Body of pancreas (tissue), 4 donors: ENCODE measurements at regions not wholly inside any gene's neighbourhood (a gene's known extent, or its start where the extent isn't known, plus 50 kb on each side); places are given as distances from the start of the nearest gene placed in this dataset.

ENCODE experiments used
- ATAC-seq: fragments of 150-250 bp; one replicate; pipeline ENCODE4 v1.9.1; 2016
- DNase-seq, 4 donors: peaks; one replicate each; pipeline ENCODE4 v3.0.0-alpha.2; 2019
- H3K27ac ChIP-seq, 4 donors: fragments of 200-600 bp; sonication (generic); 1 replicate in 3 of 4; 2 replicates in 1 of 4; pipeline versions ENCODE4 v1.5.1 to v1.6.1; 2016 to 2019; ENCODE audit warnings: mild to moderate bottlenecking in 1 of 4, mixed read lengths in 1 of 4, moderate library complexity in 1 of 4
- H3K27me3 ChIP-seq, 2 donors: fragments of 200-600 bp; sonication (generic); one replicate each; pipeline ENCODE4 v1.6.0; 2016; ENCODE audit warnings: mild to moderate bottlenecking in 1 of 2
- H3K36me3 ChIP-seq, 2 donors: fragments of 200-600 bp; sonication (generic); replicated peaks in 1 of 2; 2 replicates each; pipeline ENCODE4 v1.5.1; 2016; ENCODE audit warnings: low read depth in 2 of 2; ENCODE audit not compliant: insufficient read depth in 1 of 2
- H3K4me1 ChIP-seq: fragments of 200-600 bp; sonication (generic); one replicate; pipeline ENCODE4 v1.6.0; 2016
- H3K4me3 ChIP-seq, 2 donors: fragments of 200-600 bp; sonication (generic); 1 replicate in 1 of 2; 2 replicates in 1 of 2; pipeline ENCODE4 v1.5.1; 2016 to 2019
- H3K9me3 ChIP-seq, 3 donors: fragments of 200-600 bp; sonication (generic); 1 replicate in 2 of 3; 2 replicates in 1 of 3; pipeline ENCODE4 v1.5.1; 2016
- POLR2A ChIP-seq, 3 donors: fragments of 450-650 bp; IDR thresholded peaks; one replicate each; pipeline ENCODE4 v1.6.1; 2016; ENCODE audit warnings: antibody characterized with exemption in 3 of 3, mild to moderate bottlenecking in 2 of 3
- WGBS, 2 donors: methylation state at CpG; one replicate each; pipeline ENCODE4 v1.1.5; 2017; 5-methylcytosine and 5-hydroxymethylcytosine counted together
- intact Hi-C: fragments of 100-400 bp; cut with DNase I; formaldehyde crosslinking; loops from one replicate; pipeline ENCODE4 v1.15.1; 2023
- TF ChIP-seq, protein P1 (sequence below), 7 experiments: fragments of 450-650 bp in 4 of 7; fragments of 200-600 bp in 3 of 7; sonication (generic) in 3 of 7; IDR thresholded peaks; one replicate each; pipeline ENCODE4 v1.5.1; 2016 to 2019; ENCODE audit warnings: antibody characterized with exemption in 7 of 7

DNA sequence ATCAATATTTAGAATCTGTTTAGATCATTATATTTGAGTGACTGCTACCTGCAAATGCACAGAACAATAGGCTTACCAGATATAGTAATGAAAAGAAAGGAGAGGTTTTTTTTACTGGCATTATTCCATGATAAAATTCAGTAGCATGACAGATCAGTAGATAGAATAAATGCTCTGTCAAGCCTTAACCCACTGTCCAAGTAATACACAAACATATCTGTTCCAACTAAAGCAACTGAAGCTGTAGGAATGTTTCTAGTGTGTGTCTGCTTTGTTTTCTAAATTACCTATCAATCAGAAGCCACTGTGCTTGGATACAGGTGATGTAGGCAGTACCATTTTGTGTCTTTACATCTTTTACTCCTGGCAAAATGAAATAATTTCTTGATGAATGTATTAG lies 604.6 kb downstream of the PCDH7 start:
- DNase-seq: no peak
- intact Hi-C loops: no loop called here
- Histone ChIP-seq H3K36me3 (no peaks in the 10 kb centered on the region), H3K4me3 (no peak overlapping the region), H3K27ac (no peak overlapping the region), H3K4me1 (no peaks in the 10 kb centered on the region), H3K27me3 (no peaks in the 10 kb centered on the region), H3K9me3 (no peaks in the 10 kb centered on the region)
- no peak for ATAC-seq
- TF ChIP-seq, protein P1, sequence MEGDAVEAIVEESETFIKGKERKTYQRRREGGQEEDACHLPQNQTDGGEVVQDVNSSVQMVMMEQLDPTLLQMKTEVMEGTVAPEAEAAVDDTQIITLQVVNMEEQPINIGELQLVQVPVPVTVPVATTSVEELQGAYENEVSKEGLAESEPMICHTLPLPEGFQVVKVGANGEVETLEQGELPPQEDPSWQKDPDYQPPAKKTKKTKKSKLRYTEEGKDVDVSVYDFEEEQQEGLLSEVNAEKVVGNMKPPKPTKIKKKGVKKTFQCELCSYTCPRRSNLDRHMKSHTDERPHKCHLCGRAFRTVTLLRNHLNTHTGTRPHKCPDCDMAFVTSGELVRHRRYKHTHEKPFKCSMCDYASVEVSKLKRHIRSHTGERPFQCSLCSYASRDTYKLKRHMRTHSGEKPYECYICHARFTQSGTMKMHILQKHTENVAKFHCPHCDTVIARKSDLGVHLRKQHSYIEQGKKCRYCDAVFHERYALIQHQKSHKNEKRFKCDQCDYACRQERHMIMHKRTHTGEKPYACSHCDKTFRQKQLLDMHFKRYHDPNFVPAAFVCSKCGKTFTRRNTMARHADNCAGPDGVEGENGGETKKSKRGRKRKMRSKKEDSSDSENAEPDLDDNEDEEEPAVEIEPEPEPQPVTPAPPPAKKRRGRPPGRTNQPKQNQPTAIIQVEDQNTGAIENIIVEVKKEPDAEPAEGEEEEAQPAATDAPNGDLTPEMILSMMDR (IDR thresholded peaks at IDR 0.05): no peak
- TF ChIP-seq POLR2A (IDR thresholded peaks at IDR 0.05): no peak

DNA sequence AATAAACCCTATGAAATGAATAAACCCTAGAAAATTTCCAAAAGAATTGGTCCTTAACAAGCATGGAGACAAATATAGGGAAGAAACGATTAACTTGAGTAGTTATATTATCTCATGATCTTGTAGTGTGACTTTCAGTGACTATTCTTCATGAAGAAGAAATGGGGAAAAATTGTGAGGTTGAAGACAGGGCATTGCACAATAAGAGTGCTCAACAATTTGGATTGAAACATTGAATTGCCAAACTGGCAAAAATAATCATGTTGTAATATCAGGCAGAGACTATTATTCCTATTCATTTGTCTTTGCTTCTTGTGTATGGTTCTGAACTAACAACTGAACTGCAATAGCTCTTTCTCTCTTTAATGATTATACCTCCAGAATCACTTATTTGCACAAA lies 605.1 kb downstream of the PCDH7 start:
- no peaks in the 10 kb centered on the region for H3K27me3 ChIP-seq
- DNase-seq (no peak), ATAC-seq (no peak)
- H3K4me3 ChIP-seq: no peak overlapping the region
- TF ChIP-seq POLR2A (IDR thresholded peaks at IDR 0.05): no peak
- TF ChIP-seq, protein P1 (IDR thresholded peaks at IDR 0.05): no peak
- H3K9me3 ChIP-seq: no peaks in the 10 kb centered on the region
- H3K27ac ChIP-seq: no peak overlapping the region
- no peaks in the 10 kb centered on the region for H3K4me1 ChIP-seq
- intact Hi-C loops: no loop called here
- H3K36me3 ChIP-seq: no peaks in the 10 kb centered on the region
- 39 to 50% methylated on average over 1 of the region's 1 CpG for WGBS, 2 donors

DNA sequence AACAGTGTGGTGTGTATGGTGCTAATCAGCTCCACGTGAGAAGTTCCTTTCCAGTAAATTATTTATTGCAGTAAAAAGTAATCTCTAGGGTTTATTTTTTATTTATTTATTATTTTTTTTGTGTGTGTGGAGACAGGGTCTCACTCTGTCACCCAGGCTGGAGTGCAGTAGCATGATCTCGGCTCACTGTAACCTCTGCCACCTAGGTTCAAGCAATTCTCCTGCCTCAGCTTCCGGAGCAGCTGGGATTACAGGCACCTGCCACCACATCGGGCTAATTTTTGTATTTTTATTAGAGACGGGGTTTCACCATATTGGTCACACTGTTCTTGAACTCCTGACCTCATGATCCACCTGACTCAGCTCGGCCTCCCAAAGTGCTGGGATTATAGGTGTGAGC lies 606.9 kb downstream of the PCDH7 start:
- Histone ChIP-seq H3K27ac (no peak overlapping the region), H3K27me3 (no peaks in the 10 kb centered on the region), H3K9me3 (no peaks in the 10 kb centered on the region), H3K4me3 (no peak overlapping the region), H3K36me3 (no peaks in the 10 kb centered on the region), H3K4me1 (no peaks in the 10 kb centered on the region)
- no peak for DNase-seq
- no peak for TF ChIP-seq POLR2A (IDR thresholded peaks at IDR 0.05)
- TF ChIP-seq, protein P1 (IDR thresholded peaks at IDR 0.05): no peak
- intact Hi-C loops: no loop called here
- no peak for ATAC-seq
- WGBS, 2 donors: 61 to 67% methylated on average over 6 of the region's 6 CpGs

DNA sequence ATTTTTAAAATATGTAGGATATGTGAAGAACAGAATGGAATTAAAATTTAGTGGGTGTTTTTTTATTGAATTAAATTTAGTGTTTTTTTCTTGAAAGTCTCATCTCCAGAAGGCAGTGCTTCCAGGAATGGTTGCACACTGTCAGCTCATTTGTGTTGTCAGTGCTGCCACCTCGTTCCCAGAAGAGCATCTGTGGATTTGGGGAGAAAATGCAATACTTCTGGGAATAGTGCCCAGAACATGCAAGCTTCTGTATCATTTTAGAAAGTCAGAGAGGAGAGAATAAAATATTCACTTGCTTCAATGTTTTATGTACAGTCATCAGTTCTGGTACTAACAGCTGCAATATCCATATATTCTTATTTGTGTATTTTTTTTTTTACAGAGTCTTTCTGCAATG lies 608.8 kb downstream of the PCDH7 start:
- no peak for ATAC-seq
- H3K27ac ChIP-seq: no peak overlapping the region
- H3K4me1 ChIP-seq: no peaks in the 10 kb centered on the region
- WGBS, 2 donors: 37 to 39% methylated on average over 1 of the region's 1 CpG
- H3K4me3 ChIP-seq: no peak overlapping the region
- H3K36me3 ChIP-seq: no peaks in the 10 kb centered on the region
- intact Hi-C loops: no loop called here
- no peak for TF ChIP-seq POLR2A (IDR thresholded peaks at IDR 0.05)
- TF ChIP-seq, protein P1 (IDR thresholded peaks at IDR 0.05): no peak
- no peaks in the 10 kb centered on the region for H3K9me3 ChIP-seq
- no peak for DNase-seq
- no peaks in the 10 kb centered on the region for H3K27me3 ChIP-seq

DNA sequence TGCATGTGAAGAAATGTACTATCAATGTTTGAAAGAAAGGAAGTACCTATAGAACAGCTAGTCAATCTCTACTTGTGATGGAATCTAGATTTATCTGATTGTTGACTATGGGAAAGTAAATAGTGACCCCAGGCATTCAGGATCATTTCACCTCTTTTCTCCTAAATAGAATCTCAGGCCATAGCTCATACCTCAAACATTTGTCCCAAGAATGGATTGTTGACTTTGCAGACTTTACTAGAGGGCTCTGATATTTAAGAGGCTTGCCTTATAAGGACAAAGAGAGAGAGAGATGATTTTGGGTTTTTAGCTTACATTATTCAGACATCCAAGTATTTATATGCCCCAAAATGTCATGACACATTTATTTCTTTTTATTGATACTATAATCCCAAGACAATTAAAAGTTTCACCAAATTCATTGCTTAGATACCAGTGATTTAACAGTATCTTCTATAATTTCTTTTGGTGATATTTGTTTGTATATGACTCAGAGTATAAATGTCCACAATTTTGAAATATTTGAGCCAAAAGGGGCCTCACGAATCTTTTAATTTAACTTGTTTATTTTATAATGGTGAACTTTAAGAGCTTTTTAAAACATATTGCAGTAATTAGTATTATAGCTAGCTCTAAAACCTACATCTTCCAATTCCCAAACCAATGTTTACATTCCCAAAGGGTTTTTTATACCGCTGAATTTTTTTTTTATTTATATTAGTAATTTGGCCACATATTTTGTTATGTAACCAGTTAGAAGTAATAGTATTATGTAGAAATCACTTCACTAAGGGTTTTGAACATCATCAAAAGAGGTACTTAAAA lies 614.1 kb downstream of the PCDH7 start:
- H3K27me3 ChIP-seq: no peaks in the 10 kb centered on the region
- DNase-seq: no peak
- intact Hi-C loops: no loop called here
- WGBS, 2 donors: 53 to 74% methylated on average over 2 of the region's 2 CpGs
- H3K4me1 ChIP-seq: no peaks in the 10 kb centered on the region
- H3K4me3 ChIP-seq: no peak overlapping the region
- no peaks in the 10 kb centered on the region for H3K9me3 ChIP-seq
- H3K36me3 ChIP-seq: no peaks in the 10 kb centered on the region
- no peak for ATAC-seq
- H3K27ac ChIP-seq: no peak overlapping the region
- no peak for TF ChIP-seq POLR2A (IDR thresholded peaks at IDR 0.05)
- TF ChIP-seq, protein P1 (IDR thresholded peaks at IDR 0.05): no peak
